Panc1 (cell line): ENCODE measurements at regions not wholly inside any gene's neighbourhood (a gene's known extent, or its start where the extent isn't known, plus 50 kb on each side); places are given as distances from the start of the nearest gene placed in this dataset.

Experiments
- ATAC-seq: fragments of 200-7000 bp; cut with Tn5 transposase; 2 replicates; pipeline ENCODE4 v1.9.1; 2020; ENCODE audit warnings: mild to moderate bottlenecking, moderate library complexity
- BruUV-seq: library from RNA; stranded (reverse); fragments of 400-500 nt; replicated peaks from 2 replicates; lab custom pipeline; 2021; lab: Mats Ljungman, UMichigan
- CTCF ChIA-PET: fragments of 300-600 bp; sonication (Branson Sonifier 250); formaldehyde crosslinking; loops from one replicate; lab custom pipeline; 2022; ENCODE audit warnings: antibody characterized with exemption; lab: Charles Lee
- POLR2A ChIA-PET: fragments of 300-600 bp; sonication (Branson Sonifier 250); formaldehyde crosslinking; loops from one replicate; lab custom pipeline; 2022; ENCODE audit warnings: antibody characterized with exemption; lab: Charles Lee
- DNase-seq: peaks from one replicate; pipeline ENCODE4 v3.0.0-alpha.2; 2010; ENCODE audit warnings: low read depth, low spot score
- H3K27ac ChIP-seq: 2 replicates; pipeline ENCODE4 v1.5.1; 2011; ENCODE audit warnings: mild to moderate bottlenecking, low read length, inconsistent platforms
- H3K27me3 ChIP-seq: fragments of 200-500 bp; sonication (Bioruptor generic); 2 replicates; pipeline ENCODE4 v1.6.0; 2014; ENCODE audit warnings: low read length, inconsistent platforms; ENCODE audit not compliant: control insufficient read depth, insufficient read depth
- H3K36me3 ChIP-seq: fragments of 200-500 bp; sonication (Bioruptor generic); 2 replicates; pipeline ENCODE4 v1.5.1; 2014; ENCODE audit warnings: inconsistent platforms, mild to moderate bottlenecking, low read length, moderate library complexity; ENCODE audit not compliant: control insufficient read depth, insufficient read depth
- H3K4me1 ChIP-seq: 2 replicates; pipeline ENCODE4 v1.5.1; 2011; ENCODE audit warnings: inconsistent platforms, mild to moderate bottlenecking, low read length, moderate library complexity; ENCODE audit not compliant: control insufficient read depth, insufficient read depth
- H3K4me3 ChIP-seq, 2 experiments: 2 replicates each; pipeline ENCODE4 v1.5.1; 2011 to 2012; ENCODE audit warnings: low read depth in 2 of 2, low read length in 2 of 2, mild to moderate bottlenecking in 2 of 2, inconsistent platforms in 1 of 2, moderate library complexity in 1 of 2
- H3K9me3 ChIP-seq: fragments of 200-500 bp; sonication (Bioruptor generic); 2 replicates; pipeline ENCODE4 v1.5.1; 2014; ENCODE audit warnings: low read depth, mild to moderate bottlenecking, inconsistent platforms, low read length, moderate library complexity; ENCODE audit not compliant: control insufficient read depth, insufficient read depth
- CTCF ChIP-seq: fragments of 450-650 bp; IDR thresholded peaks from 2 replicates; pipeline ENCODE4 v1.5.1; 2017; ENCODE audit warnings: mild to moderate bottlenecking
- POLR2AphosphoS5 ChIP-seq: IDR thresholded peaks from 2 replicates; pipeline ENCODE4 v1.6.1; 2012; ENCODE audit warnings: mild to moderate bottlenecking, low read depth, low read length, moderate library complexity
- REST ChIP-seq, 2 experiments: IDR thresholded peaks; 2 replicates each; pipeline ENCODE4 v1.6.1; 2011 to 2012; ENCODE audit warnings: low read depth in 2 of 2, control low read depth in 1 of 2, low read length in 1 of 2, mild to moderate bottlenecking in 1 of 2, moderate library complexity in 1 of 2; ENCODE audit not compliant: insufficient read depth in 1 of 2
- SIN3A ChIP-seq: IDR thresholded peaks from 2 replicates; pipeline ENCODE4 v1.6.1; 2012; ENCODE audit warnings: low read depth, mild to moderate bottlenecking, low read length, moderate library complexity, borderline replicate concordance; ENCODE audit not compliant: insufficient read depth
- TCF7L2 ChIP-seq: IDR thresholded peaks from 2 replicates; pipeline ENCODE4 v1.6.1; 2011; ENCODE audit warnings: mild to moderate bottlenecking, low read depth, low read length, inconsistent platforms
- in situ Hi-C: cut with HindIII; loops from 2 replicates; pipeline ENCODE4 v1.10.0; 2016; ENCODE audit warnings: low sequenced_read_pairs, low pct_unique_long_range_greater_than_20kb
- intact Hi-C: fragments of 100-400 bp; cut with micrococcal nuclease; formaldehyde crosslinking; loops from one replicate; pipeline ENCODE4 v1.10.0; 2022; ENCODE audit not compliant: unreplicated experiment

DNA sequence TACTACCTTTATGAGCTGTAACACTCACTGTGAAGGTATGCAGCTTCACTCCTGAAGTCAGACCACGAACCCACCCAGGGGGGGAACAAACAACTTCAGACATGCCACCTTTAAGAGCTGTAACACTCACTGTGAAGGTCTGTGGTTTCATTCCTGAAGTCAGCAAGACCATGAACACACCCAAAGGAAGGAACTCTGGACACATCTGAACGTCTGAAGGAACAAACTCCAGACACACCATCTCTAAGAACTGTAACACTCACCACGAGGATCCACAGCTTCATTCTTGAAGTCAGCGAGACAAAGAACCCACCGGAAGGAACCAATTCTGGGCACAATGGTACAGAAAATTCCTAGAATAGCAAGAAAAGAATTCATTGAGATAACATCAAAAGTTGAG lies 1796.5 kb upstream of the MIR17HG start:
- intact Hi-C loops (no loop called here), in situ Hi-C loops (no loop called here)
- DNase-seq (no peak), ATAC-seq (no peak)
- no peak for TF ChIP-seq REST (IDR thresholded peaks at IDR 0.05; ENCODE audit: insufficient read depth in 1 of 2, low read depth in 2 of 2, low read length in 1 of 2)
- BruUV-seq, result no TSS peak
- Histone ChIP-seq H3K27me3 (no peaks in the 10 kb centered on the region), H3K9me3 (no peaks in the 10 kb centered on the region), H3K36me3 (no peaks in the 10 kb centered on the region), H3K27ac (no peak overlapping the region), H3K4me3 (no peak overlapping the region), H3K4me1 (no peaks in the 10 kb centered on the region)
- CTCF ChIA-PET, result no interaction called here
- POLR2A ChIA-PET, result no interaction called here

GRCh38 chr13:89554801-89555200 lies 1792.7 kb upstream of the MIR17HG start:
- Histone ChIP-seq H3K27me3 (no peaks in the 10 kb centered on the region), H3K4me3 (no peak overlapping the region), H3K27ac (no peak overlapping the region), H3K36me3 (no peaks in the 10 kb centered on the region), H3K9me3 (no peaks in the 10 kb centered on the region), H3K4me1 (no peaks in the 10 kb centered on the region)
- in situ Hi-C loops (no loop called here), intact Hi-C loops (no loop called here)
- BruUV-seq, result no TSS peak
- no peak for TF ChIP-seq CTCF
- TF ChIP-seq TCF7L2, result no peak
- TF ChIP-seq POLR2AphosphoS5, result no peak
- TF ChIP-seq REST (IDR thresholded peaks at IDR 0.05; ENCODE audit: insufficient read depth in 1 of 2, low read depth in 2 of 2, low read length in 1 of 2), result no peak
- no peak for TF ChIP-seq SIN3A
- ChIA-PET POLR2A (no interaction called here), CTCF (no interaction called here)
- DNase-seq (no peak), ATAC-seq (no peak)
